ENCODE measurements at regions not wholly inside any gene's neighbourhood (a gene's known extent, or its start where the extent isn't known, plus 50 kb on each side); places are given as distances from the start of the nearest gene placed in this dataset.
A peak's percentile ranks its signal among the peaks of the same experiment; 100 is the strongest.
"Not testable (repeated sequence)": the region's sequence is repeated elsewhere in the genome, so short reads cannot be mapped to it uniquely, and the experiment has no call there.

DNA sequence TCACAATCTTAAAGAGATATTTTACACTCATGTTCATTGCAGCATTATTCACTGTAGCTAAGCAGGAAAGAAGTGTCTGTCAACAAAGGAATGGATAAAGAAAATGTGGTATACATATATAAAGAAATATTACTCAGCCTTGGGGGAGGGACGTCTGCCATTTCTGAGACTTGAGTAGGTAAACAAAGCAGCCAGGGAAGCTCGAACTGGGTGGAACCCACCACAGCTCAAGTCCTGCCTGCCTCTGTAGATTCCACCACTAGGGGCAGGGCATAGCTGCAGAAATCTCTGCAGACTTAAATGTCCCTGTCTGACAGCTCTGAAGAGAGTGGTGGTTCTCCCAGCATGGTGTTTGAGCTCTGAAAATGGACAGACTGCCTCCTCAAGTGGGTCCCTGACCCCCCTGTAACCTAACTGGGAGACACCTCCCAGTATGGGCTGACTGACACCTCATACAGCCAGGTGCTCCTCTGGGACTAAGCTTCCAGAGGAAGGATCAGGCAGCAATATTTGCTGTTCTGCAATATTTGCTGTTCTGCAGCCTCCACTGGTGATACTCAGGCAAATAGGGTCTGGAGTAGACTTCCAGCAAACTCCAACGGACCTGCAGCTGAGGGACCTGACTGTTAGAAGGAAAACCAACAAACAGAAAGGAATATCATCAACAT is 183.3 kb upstream of the SSTR4 start:
- H3K27ac Mint-ChIP-seq; H3K4me3 Mint-ChIP-seq (ENCODE audit: low read depth); H3K36me3 Mint-ChIP-seq (ENCODE audit: insufficient read depth); H3K4me1 Mint-ChIP-seq (ENCODE audit: low read depth); H3K27me3 Mint-ChIP-seq: not testable (repeated sequence)
- TF ChIP-seq, protein P1, sequence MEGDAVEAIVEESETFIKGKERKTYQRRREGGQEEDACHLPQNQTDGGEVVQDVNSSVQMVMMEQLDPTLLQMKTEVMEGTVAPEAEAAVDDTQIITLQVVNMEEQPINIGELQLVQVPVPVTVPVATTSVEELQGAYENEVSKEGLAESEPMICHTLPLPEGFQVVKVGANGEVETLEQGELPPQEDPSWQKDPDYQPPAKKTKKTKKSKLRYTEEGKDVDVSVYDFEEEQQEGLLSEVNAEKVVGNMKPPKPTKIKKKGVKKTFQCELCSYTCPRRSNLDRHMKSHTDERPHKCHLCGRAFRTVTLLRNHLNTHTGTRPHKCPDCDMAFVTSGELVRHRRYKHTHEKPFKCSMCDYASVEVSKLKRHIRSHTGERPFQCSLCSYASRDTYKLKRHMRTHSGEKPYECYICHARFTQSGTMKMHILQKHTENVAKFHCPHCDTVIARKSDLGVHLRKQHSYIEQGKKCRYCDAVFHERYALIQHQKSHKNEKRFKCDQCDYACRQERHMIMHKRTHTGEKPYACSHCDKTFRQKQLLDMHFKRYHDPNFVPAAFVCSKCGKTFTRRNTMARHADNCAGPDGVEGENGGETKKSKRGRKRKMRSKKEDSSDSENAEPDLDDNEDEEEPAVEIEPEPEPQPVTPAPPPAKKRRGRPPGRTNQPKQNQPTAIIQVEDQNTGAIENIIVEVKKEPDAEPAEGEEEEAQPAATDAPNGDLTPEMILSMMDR (IDR thresholded peaks at IDR 0.05; ENCODE audit: unreplicated experiment) = peak; percentile 75
- peaks cover 26% of the 10 kb centered on the region for H3K9me3 Mint-ChIP-seq (ENCODE audit: low read depth)
- DNase-seq (ENCODE audit: low spot score, unreplicated experiment) = peak; percentile 19

DNA sequence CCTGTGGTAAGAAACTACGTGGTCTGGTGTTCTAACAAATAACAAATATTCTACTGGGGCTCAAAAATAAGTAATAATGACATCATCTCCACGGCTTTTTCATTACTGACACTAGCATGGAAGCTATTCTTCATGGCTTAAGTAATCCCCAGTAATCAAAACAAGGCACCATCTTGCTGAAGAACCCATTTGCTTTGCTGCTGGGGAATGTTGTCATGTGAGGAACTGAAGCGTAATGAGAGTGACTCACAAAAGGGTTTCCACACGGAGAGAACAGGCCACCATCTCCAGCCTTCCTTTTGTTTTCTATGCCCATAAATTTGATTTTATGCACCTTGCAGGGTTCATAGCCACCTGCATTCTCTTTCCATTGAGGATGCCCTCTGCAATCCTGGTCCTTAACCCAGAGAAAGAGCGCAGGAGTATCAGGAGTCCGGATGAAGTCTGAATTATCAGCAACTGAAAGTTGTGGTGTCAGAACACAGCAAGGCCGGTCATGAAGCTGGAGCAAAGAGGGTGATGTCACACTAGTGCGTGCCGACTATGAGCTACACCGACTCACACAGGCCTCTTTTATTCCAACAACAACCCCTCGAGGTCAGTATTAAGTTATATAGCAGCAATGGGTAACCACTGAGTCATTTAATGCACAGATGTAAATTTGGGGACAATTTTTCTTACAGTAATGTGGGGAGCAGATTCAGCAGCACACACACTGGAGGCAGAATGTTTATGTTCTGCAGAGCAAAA is 173.7 kb upstream of the SSTR4 start:
- H3K4me3 Mint-ChIP-seq (ENCODE audit: low read depth) = no peak overlapping the region
- H3K4me1 Mint-ChIP-seq (ENCODE audit: low read depth) = no peaks in the 10 kb centered on the region
- TF ChIP-seq, protein P1 (IDR thresholded peaks at IDR 0.05; ENCODE audit: unreplicated experiment) = no peak
- H3K36me3 Mint-ChIP-seq (ENCODE audit: insufficient read depth) = no peaks in the 10 kb centered on the region
- peaks cover 33% of the 10 kb centered on the region for H3K27me3 Mint-ChIP-seq
- peaks cover 6% of the 10 kb centered on the region for H3K9me3 Mint-ChIP-seq (ENCODE audit: low read depth)
- no peak overlapping the region for H3K27ac Mint-ChIP-seq
- DNase-seq (ENCODE audit: low spot score, unreplicated experiment) = no peak

DNA sequence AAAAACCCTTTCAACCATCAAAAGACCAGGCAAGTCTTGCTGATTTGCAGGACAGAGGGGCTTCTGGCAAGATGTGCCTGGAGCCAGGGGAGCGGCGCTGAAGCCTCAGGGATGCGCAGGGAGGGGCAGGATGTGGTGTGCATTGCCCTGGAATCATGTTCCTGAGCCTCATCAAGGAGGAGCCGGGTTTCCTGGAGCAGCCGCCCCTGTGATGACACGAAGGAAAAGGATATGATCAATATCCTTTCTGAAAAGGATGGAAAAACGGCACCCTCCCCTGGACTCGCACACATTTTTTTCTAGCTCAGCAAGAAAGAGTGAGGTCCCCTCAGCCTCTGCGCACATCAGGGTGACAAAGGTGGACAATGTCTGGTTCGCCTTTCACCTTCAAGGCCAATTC is 173.1 kb upstream of the SSTR4 start:
- no peak overlapping the region for H3K27ac Mint-ChIP-seq
- H3K4me1 Mint-ChIP-seq (ENCODE audit: low read depth) = no peaks in the 10 kb centered on the region
- DNase-seq (ENCODE audit: low spot score, unreplicated experiment) = no peak
- H3K9me3 Mint-ChIP-seq (ENCODE audit: low read depth) = peaks cover under 1% of the 10 kb centered on the region
- H3K4me3 Mint-ChIP-seq (ENCODE audit: low read depth) = no peak overlapping the region
- H3K36me3 Mint-ChIP-seq (ENCODE audit: insufficient read depth) = no peaks in the 10 kb centered on the region
- H3K27me3 Mint-ChIP-seq = peaks cover 38% of the 10 kb centered on the region
- TF ChIP-seq, protein P1 (IDR thresholded peaks at IDR 0.05; ENCODE audit: unreplicated experiment) = no peak

DNA sequence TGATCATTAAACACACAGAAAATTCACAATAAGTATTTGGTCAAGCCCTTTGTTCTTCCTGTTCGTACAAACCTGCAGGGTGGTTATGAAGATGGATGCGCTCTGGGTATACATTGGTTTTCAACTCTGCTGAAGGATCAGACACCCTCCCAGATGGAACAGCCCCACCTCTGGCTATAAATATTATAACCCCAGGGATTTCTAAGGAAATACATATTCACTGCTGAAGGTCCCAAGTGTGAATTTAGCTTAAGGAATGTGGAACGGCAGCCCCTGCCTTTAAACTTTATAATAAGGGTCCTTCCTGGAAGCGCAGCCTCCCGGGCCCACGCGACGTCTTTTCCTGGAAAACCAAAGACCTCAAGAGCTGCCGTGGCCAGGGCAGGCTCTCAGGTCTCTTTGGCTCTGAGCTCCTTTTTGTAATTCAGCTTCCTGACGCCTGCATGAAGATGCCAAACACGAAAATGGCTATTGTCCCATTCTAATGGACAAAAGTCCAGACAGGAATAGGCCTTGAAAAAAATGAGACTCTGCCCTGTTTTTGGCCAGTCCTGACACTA is 172.4 kb upstream of the SSTR4 start:
- DNase-seq (ENCODE audit: low spot score, unreplicated experiment) = no peak
- TF ChIP-seq, protein P1 (IDR thresholded peaks at IDR 0.05; ENCODE audit: unreplicated experiment) = no peak
- Mint-ChIP-seq H3K4me3 (ENCODE audit: low read depth) (no peak overlapping the region), H3K9me3 (ENCODE audit: low read depth) (peaks cover under 1% of the 10 kb centered on the region), H3K27ac (no peak overlapping the region), H3K27me3 (peaks cover 46% of the 10 kb centered on the region), H3K4me1 (ENCODE audit: low read depth) (no peaks in the 10 kb centered on the region), H3K36me3 (ENCODE audit: insufficient read depth) (no peaks in the 10 kb centered on the region)

DNA sequence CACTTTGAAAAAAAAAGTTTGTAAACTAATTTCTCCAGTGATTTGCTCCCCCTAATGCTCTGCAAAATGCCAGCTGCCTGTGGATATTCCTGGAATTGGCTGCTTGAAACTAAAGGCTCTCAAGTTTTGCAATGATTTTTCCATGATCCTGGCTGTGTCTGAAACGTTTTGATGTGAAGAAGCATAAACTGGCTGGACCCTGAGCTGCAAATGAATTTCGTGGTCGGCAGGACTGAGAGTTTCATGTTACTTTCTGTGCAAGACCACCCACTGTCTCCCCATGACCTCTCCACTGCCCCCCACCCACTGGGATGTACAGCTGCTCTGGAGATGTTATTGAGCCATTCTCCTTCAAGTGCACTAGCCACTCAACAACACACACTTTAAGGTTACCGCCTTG is 171.3 kb upstream of the SSTR4 start:
- H3K27ac Mint-ChIP-seq = no peak overlapping the region
- no peaks in the 10 kb centered on the region for H3K4me1 Mint-ChIP-seq (ENCODE audit: low read depth)
- TF ChIP-seq, protein P1 (IDR thresholded peaks at IDR 0.05; ENCODE audit: unreplicated experiment) = no peak
- peaks cover 4% of the 10 kb centered on the region for H3K9me3 Mint-ChIP-seq (ENCODE audit: low read depth)
- H3K4me3 Mint-ChIP-seq (ENCODE audit: low read depth) = no peak overlapping the region
- peaks cover 47% of the 10 kb centered on the region for H3K27me3 Mint-ChIP-seq
- DNase-seq (ENCODE audit: low spot score, unreplicated experiment) = no peak
- H3K36me3 Mint-ChIP-seq (ENCODE audit: insufficient read depth) = no peaks in the 10 kb centered on the region
